NCI-H2196 (cell line): ENCODE measurements at regions not wholly inside any gene's neighbourhood (a gene's known extent, or its start where the extent isn't known, plus 50 kb on each side); places are given as distances from the start of the nearest gene placed in this dataset.
"Not testable (repeated sequence)": the region's sequence is repeated elsewhere in the genome, so short reads cannot be mapped to it uniquely, and the experiment has no call there.

ENCODE experiments used
- DNase-seq: peaks from one replicate; lab custom pipeline; 2025; ENCODE audit not compliant: unreplicated experiment; lab: John Stamatoyannopoulos, UW

- no peak for DNase-seq
These were observed 251.6 kb downstream of the ZWINT start for GRCh38 chr10:56109454-56109853.

DNA sequence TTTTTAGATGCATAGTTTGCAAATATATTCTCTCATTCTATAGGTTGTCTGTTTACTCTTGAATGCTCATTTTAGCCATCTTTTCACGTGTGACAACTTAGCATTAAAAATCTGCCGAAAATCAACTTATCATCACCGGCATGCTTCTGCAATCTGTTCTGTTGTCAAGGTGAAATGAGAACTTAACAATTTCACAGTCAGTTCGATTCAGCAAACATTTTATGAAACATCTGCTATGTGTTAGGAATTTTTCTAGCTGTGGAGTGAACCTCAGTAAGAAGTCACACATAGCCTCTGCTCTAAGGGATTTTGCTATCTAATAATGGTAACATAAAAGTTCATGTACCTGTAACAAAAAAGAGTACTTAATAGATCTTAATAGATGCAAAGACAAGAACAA lies 256.1 kb downstream of the ZWINT start:
- DNase-seq = no peak

GRCh38 chr10:56104487-56104886 lies 256.6 kb downstream of the ZWINT start:
- no peak for DNase-seq

DNA sequence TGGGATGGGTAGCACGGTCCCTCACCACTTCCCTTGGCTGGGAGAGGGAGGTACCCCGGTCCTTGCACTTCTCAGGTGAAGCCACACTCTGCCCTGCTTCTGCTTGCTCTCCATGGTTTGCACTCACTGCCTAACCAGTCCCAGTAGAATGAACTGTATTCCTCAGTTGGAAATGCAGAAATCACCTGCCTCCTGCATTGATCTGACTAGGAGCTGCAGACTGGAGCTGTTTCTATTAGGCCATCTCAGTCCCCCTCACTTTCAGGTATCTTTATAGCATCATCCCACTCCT lies 264.9 kb downstream of the ZWINT start:
- DNase-seq = no peak

GRCh38 chr10:56095506-56096225 lies 265.4 kb downstream of the ZWINT start:
- DNase-seq = no peak

GRCh38 chr10:56093645-56094044 lies 267.4 kb downstream of the ZWINT start:
- DNase-seq = not testable (repeated sequence)

GRCh38 chr10:56091872-56092271 lies 269.2 kb downstream of the ZWINT start:
- no peak for DNase-seq

- DNase-seq = no peak
These were observed 270.0 kb downstream of the ZWINT start for GRCh38 chr10:56090914-56091540.

DNA sequence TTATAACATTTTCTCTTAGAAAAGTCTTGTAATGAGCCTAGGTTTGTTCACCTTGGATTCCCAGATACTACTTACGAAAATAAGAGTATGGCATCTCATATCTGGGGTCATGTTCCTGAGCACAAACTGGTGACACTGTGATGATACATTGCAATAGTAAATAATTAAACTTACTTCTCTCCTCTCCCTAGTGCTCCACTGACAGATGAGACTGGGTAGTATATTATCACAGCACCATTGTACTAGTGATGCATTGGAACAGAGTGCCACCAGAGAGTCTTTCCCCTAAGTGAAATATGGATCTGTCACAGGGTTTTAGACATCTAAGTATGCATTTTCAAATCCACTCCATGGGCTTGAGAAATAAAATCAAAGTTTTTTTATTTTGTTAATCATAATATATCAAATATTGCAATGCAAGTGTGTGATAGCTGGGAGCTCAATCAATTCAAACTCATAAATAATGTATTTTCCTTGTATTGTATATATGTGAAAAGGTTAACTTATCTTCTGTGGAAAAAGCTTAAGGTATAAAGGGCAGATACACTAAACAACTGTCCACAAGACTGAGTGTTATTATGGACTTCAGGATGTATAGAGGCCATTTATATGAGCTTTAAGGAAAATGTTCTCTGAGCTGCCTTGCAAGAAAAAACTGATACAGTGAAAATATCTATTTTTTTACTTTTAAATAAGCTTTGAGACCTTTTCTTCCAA lies 275.5 kb downstream of the ZWINT start:
- DNase-seq = no peak

GRCh38 chr10:56082169-56082568 lies 278.9 kb downstream of the ZWINT start:
- DNase-seq = no peak

DNA sequence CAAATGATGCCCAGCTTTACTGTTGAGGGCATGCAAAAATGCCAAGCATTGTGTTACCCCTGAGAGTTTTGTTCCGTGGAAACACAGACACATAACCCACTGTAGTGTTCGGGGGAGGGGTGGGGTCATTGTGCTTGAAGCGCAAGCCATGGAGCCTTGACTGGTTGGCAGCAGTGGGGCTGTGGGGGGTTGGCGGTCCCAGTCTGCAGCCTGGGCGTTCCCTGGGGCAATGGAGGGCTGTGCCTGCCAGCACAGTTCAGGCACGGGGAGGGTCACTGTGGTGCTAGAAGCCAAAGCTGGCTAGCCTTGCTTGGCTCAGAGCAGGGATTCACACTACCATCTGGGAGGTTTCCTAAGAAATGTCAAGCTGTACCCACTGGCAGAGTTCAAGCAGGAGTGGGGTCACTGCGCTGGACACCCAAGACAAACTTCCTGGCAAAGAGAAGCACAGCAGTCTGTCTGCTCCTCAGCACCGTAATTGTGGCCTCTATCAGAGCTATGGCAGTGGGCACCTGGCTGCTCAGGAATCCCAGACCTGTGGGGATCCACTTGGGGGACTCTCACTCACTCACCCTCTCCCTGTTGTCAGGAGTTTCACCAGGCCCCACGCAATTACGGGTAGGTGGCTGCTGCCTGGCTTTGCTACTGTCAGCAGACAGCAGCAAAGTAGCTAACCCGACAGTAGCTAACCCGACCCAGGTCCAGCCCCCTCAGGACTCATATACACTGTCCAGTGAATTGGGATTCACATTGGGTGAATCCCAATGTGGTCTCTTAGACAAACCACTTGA lies 292.4 kb downstream of the ZWINT start:
- DNase-seq = no peak

GRCh38 chr10:56068040-56068439 lies 293.0 kb downstream of the ZWINT start:
- no peak for DNase-seq

- DNase-seq = no peak
These were observed 297.4 kb downstream of the ZWINT start for GRCh38 chr10:56063642-56064041.

DNA sequence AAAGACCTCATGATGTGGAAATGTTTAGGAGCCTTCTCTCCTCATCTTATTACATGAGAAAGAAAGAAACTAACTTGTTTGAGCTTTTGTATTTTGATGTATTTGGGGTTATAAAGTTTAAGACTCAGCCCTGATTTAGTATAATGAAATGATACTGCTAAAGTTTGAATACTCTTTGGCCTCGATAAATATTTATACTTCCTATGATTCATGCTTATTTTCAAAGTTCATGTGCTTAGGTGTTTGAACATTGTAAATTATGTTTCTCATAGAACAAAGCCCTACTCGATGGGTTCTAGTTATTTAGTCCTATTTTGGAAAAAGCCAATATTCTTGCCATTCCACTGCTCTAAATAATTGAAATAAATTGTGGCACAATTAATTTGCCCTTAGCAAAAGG lies 303.2 kb downstream of the ZWINT start:
- no peak for DNase-seq

DNA sequence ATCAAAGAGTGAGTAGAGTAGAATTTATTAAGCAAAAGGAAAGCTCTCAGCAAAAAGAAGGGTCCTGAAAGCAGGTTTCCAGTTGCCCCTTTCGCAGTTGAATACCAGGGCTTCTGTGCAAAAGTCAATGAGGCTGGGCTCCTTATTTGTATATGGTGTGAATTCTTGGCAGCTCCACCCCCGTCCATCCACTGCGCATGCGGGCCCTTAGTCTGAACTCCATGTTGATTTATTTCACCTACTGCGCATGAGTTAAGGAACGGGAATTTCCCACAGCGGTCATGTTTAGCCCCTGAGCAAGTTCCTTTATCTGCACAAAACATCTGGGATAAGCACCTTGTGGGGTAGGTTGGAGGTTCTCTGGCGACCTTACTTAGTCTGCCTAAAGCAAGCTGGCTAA lies 325.6 kb downstream of the ZWINT start:
- DNase-seq = no peak

GRCh38 chr10:56028298-56029132 lies 332.5 kb downstream of the ZWINT start:
- no peak for DNase-seq

DNA sequence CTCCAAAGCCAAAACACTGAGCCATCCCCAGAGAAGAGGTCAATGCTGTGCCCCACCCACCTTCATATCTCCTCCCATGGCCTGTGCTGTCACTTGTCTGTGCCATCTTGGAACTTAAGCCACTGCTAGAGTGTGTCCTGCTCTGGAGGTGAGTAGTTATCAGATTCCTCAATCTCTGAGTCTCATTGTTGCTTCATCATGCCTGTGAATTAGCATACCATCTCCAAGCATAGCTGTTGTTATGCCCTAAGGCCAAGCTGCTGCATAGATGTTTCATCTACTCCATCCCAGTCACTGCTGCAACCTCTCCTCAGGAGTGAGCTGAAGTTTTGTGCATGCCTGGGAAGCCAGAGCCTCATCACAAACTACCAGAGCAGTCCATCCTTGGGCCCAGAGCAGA lies 349.0 kb downstream of the ZWINT start:
- no peak for DNase-seq

GRCh38 chr10:56003555-56003954 lies 357.5 kb downstream of the ZWINT start:
- DNase-seq = no peak

GRCh38 chr10:55989188-55989587 lies 371.9 kb downstream of the ZWINT start:
- no peak for DNase-seq

DNA sequence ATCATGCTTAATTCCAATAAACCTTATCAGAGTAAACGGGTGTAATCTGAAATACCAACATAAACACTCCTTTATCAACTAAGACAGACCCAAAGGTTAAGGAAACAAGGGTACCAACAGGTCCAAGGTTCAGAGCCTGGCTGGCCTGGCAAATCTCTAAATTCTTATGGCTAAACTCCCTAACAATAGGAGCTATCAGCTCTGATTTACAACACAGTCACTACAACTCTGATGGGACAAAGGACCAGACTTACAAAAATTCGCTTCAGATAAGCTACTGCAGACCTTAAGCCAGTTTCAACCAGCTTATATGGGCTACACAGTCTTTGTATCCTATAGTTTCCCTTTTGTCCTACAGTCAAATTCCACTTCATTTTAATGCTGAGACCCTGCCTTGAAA lies 381.9 kb downstream of the ZWINT start:
- no peak for DNase-seq

DNA sequence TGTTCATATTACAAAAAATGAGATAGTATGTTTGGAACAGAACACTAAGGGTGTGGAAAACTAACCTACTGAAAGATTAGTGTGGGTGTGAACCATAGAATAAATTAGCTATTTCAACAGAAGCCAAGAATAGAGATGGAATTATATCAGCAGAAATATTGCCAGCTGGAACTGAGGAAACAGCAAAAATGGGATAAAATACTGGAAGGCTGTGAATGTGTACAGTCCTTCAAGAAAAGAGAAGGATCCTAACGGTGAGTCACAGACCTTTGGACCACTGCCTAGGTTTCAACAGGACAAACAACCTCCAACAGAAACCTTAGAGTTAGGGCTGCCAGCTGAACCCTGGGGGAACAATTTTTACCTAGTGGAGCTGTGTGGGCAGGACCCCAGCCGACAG lies 395.0 kb downstream of the ZWINT start:
- DNase-seq = no peak
